Tibial nerve (tissue), 4 donors: ENCODE measurements at regions not wholly inside any gene's neighbourhood (a gene's known extent, or its start where the extent isn't known, plus 50 kb on each side); places are given as distances from the start of the nearest gene placed in this dataset.

Experiments used
- DNase-seq, 2 donors: peaks; one replicate each; pipeline ENCODE4 v3.0.0-alpha.2; 2019; ENCODE audit warnings: low spot score in 2 of 2
- H3K27ac ChIP-seq, 4 donors: fragments of 200-600 bp; sonication (generic) in 3 of 4; one replicate each; pipeline ENCODE4 v1.5.1; 2017 to 2019; ENCODE audit warnings: mild to moderate bottlenecking in 1 of 4
- H3K27me3 ChIP-seq, 2 donors: fragments of 200-600 bp; sonication (generic) in 1 of 2; one replicate each; pipeline versions ENCODE4 v1.5.1 to v1.6.0; 2017 to 2019
- H3K36me3 ChIP-seq, 3 donors: fragments of 200-600 bp; sonication (generic); one replicate each; pipeline ENCODE4 v1.5.1; 2018 to 2019
- H3K4me1 ChIP-seq, 4 donors: fragments of 200-600 bp; sonication (generic) in 3 of 4; one replicate each; pipeline ENCODE4 v1.5.1; 2017 to 2019
- H3K4me3 ChIP-seq, 4 donors: fragments of 200-600 bp; sonication (generic) in 3 of 4; one replicate each; pipeline ENCODE4 v1.5.1; 2017 to 2019; ENCODE audit warnings: mild to moderate bottlenecking in 1 of 4, moderate library complexity in 1 of 4
- H3K9me3 ChIP-seq, 4 donors: fragments of 200-600 bp; sonication (generic) in 3 of 4; one replicate each; pipeline ENCODE4 v1.5.1; 2017 to 2019
- CTCF ChIP-seq, 5 experiments: fragments of 200-600 bp in 3 of 5; fragments of 450-650 bp in 2 of 5; sonication (generic) in 3 of 5; IDR thresholded peaks; one replicate each; pipeline ENCODE4 v1.5.1; 2016 to 2019; ENCODE audit warnings: antibody characterized with exemption in 5 of 5, mild to moderate bottlenecking in 3 of 5, moderate library complexity in 2 of 5
- EP300 ChIP-seq, 2 donors: sonication (generic); formaldehyde crosslinking; IDR thresholded peaks; one replicate each; pipeline ENCODE4 v1.6.1; 2017; ENCODE audit warnings: antibody characterized with exemption in 2 of 2, mild to moderate bottlenecking in 1 of 2
- POLR2A ChIP-seq, 2 donors: fragments of 450-650 bp; IDR thresholded peaks; one replicate each; pipeline ENCODE4 v1.6.1; 2017; ENCODE audit warnings: antibody characterized with exemption in 2 of 2, mild to moderate bottlenecking in 2 of 2, moderate library complexity in 2 of 2
- WGBS, 2 donors: methylation state at CpG; one replicate each; pipeline ENCODE4 v1.1.5; 2018; 5-methylcytosine and 5-hydroxymethylcytosine counted together

DNA sequence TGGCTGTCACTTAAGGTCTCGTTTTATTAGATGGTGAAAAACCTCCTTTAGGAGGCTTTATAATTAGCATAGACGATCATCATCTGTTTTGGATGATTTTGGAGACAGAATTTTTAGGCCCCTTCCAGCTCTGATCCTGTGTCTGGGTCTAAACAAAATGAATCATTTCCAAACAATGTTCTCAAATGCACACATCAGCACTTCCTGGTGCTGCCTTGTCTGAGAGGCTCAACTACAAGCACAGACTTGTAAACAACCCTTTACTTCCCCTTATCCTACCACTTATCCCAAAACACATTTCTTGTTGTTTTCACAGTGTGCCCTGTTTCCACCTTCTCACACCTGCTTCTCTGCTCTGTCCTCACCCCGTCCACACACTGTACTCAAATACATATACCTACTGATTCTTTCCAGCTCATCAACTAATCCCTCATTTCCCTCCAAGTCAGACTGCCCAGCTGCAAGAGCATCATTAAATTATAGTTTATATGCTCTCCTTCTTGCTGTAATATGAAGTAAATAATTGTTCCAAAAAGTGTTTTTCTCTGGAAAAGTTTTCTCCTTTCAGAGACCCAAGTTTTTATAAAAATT, 71.2 kb upstream of the COL3A1 start:
- peaks cover 0 to 5% (median 0%) of the 10 kb centered on the region in 4 donors for H3K9me3 ChIP-seq
- H3K36me3 ChIP-seq, result no peaks in the 10 kb centered on the region
- 38 to 56% methylated on average over 3 of the region's 3 CpGs for WGBS, 2 donors
- no peak overlapping the region for H3K27ac ChIP-seq
- peaks cover 0 to 8% (median under 1%) of the 10 kb centered on the region in 4 donors for H3K4me1 ChIP-seq
- no peaks in the 10 kb centered on the region for H3K27me3 ChIP-seq
- TF ChIP-seq EP300 (IDR thresholded peaks at IDR 0.05), result no peak
- DNase-seq, result no peak
- no peak overlapping the region for H3K4me3 ChIP-seq

DNA sequence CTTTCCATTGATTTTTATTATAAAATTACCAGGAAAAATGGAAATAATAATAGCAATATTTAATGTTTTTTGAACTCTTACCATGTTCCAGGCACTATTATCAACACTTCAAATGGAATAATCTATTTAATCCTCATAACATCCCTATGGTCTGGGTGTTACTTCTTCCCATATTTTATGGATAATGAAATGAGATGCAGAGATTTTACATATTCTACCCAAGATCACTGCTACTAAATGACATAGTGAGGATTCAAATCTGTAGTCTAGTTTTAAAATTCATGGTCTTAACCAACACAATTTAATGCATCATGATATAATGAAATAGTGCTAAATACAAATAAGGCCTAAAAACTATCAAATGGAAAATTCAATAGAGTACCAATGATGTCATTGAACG, 70.4 kb upstream of the COL3A1 start:
- WGBS, 2 donors, result 96% methylated on average over 1 of the region's 1 CpG
- no peaks in the 10 kb centered on the region for H3K36me3 ChIP-seq
- no peaks in the 10 kb centered on the region for H3K27me3 ChIP-seq
- DNase-seq, result no peak
- peaks cover 0 to 5% (median 0%) of the 10 kb centered on the region in 4 donors for H3K9me3 ChIP-seq
- peaks cover 0 to 6% (median 0%) of the 10 kb centered on the region in 4 donors for H3K4me1 ChIP-seq
- no peak overlapping the region for H3K4me3 ChIP-seq
- TF ChIP-seq EP300 (IDR thresholded peaks at IDR 0.05) (no peak), POLR2A (IDR thresholded peaks at IDR 0.05) (no peak), CTCF (IDR thresholded peaks at IDR 0.05) (no peak)
- no peak overlapping the region for H3K27ac ChIP-seq

DNA sequence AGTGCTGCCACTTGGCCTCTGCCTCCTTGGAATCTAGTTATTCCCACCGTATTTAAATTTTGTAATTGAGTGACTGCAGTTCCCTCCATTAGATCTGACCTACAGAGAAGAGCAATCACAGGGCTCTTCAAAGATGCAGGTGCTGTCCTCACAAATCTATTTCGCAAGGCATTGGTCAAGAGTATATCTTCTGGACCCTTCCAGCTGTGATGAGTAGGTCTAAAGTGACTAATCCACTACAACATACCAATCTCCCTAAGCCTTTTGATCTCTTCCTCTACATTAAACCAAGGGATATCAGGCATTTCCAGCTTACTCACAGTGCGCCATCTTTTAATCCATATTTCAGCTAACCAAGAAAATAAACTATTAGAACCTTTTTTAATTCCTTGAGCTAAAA, 65.1 kb upstream of the COL3A1 start:
- 96 to 97% methylated on average over 3 of the region's 3 CpGs for WGBS, 2 donors

GRCh38 chr2:188916736-188917135, 57.4 kb upstream of the COL3A1 start:
- DNase-seq, result no peak
- no peaks in the 10 kb centered on the region for H3K9me3 ChIP-seq
- H3K36me3 ChIP-seq, result no peaks in the 10 kb centered on the region
- no peak for TF ChIP-seq CTCF (IDR thresholded peaks at IDR 0.05)
- TF ChIP-seq POLR2A (IDR thresholded peaks at IDR 0.05), result no peak
- no peak for TF ChIP-seq EP300 (IDR thresholded peaks at IDR 0.05)
- no peak overlapping the region for H3K4me3 ChIP-seq
- H3K27ac ChIP-seq, result no peak overlapping the region
- H3K27me3 ChIP-seq, result no peaks in the 10 kb centered on the region
- H3K4me1 ChIP-seq, result no peaks in the 10 kb centered on the region

More for the DNA sequence above, 65.1 kb upstream of the COL3A1 start:
- TF ChIP-seq POLR2A (IDR thresholded peaks at IDR 0.05) (no peak), CTCF (IDR thresholded peaks at IDR 0.05) (no peak), EP300 (IDR thresholded peaks at IDR 0.05) (no peak)
- no peak for DNase-seq
- Histone ChIP-seq H3K4me1 (no peaks in the 10 kb centered on the region), H3K27ac (no peak overlapping the region), H3K36me3 (no peaks in the 10 kb centered on the region), H3K9me3 (peaks cover 0 to 5% (median 0%) of the 10 kb centered on the region in 4 donors), H3K27me3 (no peaks in the 10 kb centered on the region), H3K4me3 (no peak overlapping the region)

DNA sequence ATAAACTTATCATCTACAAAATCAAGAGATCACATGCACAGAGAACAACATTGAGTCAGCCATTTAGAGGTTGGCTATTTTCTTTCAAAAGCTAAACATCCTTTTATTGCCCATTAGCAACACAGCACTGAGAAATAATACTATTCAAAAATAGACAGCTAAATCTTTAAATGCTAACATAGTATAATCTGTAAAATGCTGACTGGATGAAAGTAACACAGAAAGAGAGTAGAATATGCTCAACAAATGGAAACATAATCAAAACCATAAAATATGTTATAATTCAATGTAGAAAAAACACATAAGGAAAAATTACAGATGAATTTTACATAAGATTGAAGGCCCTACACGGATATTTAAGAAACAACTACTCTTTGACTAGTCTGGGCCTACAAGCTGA, 56.5 kb upstream of the COL3A1 start:
- no peak overlapping the region for H3K27ac ChIP-seq
- no peaks in the 10 kb centered on the region for H3K4me1 ChIP-seq
- H3K27me3 ChIP-seq, result no peaks in the 10 kb centered on the region
- H3K36me3 ChIP-seq, result no peaks in the 10 kb centered on the region
- 89 to 92% methylated on average over 1 of the region's 1 CpG for WGBS, 2 donors
- no peak for TF ChIP-seq EP300 (IDR thresholded peaks at IDR 0.05)
- TF ChIP-seq POLR2A (IDR thresholded peaks at IDR 0.05), result no peak
- TF ChIP-seq CTCF (IDR thresholded peaks at IDR 0.05), result no peak
- no peak overlapping the region for H3K4me3 ChIP-seq
- no peaks in the 10 kb centered on the region for H3K9me3 ChIP-seq
- DNase-seq, result no peak

- no peak overlapping the region for H3K4me3 ChIP-seq
- H3K27me3 ChIP-seq, result no peaks in the 10 kb centered on the region
- H3K36me3 ChIP-seq, result no peaks in the 10 kb centered on the region
- TF ChIP-seq EP300 (IDR thresholded peaks at IDR 0.05) (no peak), POLR2A (IDR thresholded peaks at IDR 0.05) (no peak), CTCF (IDR thresholded peaks at IDR 0.05) (no peak)
- H3K27ac ChIP-seq, result no peak overlapping the region
- WGBS, 2 donors, result 59 to 66% methylated on average over 2 of the region's 2 CpGs
- peaks cover 0 to 2% (median 0%) of the 10 kb centered on the region in 4 donors for H3K9me3 ChIP-seq
- no peaks in the 10 kb centered on the region for H3K4me1 ChIP-seq
- DNase-seq, result no peak
These were observed 54.3 kb upstream of the COL3A1 start for GRCh38 chr2:188919824-188920223.
